HG02678 (cell line): ENCODE measurements at regions not wholly inside any gene's neighbourhood (a gene's known extent, or its start where the extent isn't known, plus 50 kb on each side); places are given as distances from the start of the nearest gene placed in this dataset.

Experiments used
- ATAC-seq: cut with Tn5 transposase; IDR thresholded peaks from one replicate; pipeline ENCODE4 v1.9.1; 2021; ENCODE audit warnings: mild to moderate bottlenecking, moderate library complexity; ENCODE audit not compliant: unreplicated experiment

DNA sequence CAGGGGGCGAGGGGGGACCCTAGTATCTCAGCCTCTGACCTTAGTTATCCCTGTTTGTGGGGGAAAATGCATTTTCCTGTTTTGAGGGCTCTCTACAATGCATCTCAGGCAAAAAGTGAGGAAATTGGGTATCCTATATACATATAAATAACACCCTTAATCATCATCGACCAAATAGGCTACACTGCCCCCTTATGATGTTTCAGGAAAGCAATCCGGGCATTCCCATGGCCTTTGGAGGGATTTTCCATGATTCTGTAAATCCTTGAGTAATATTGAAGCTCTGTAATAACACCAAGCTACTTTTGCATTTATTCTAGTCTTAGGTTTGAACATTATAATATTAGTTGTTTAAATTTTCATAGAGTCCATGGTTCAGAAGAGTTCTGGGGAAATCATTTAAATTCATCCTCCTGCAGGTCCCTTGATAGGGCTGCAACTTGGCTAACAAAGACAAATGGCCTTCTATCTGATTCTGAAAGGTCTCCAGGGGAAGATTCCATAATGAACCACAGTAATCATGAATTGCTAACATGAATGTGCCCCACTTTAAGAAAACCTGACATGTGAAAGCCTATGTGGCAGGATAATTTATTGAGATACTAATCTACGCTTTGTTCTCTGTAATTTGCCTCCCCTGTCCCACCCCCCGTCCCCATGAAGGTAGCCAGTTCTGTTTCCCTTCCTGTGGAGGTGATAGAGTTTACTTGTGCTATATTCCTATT lies 91.5 kb upstream of the SCOC start:
- ATAC-seq, result no peak

DNA sequence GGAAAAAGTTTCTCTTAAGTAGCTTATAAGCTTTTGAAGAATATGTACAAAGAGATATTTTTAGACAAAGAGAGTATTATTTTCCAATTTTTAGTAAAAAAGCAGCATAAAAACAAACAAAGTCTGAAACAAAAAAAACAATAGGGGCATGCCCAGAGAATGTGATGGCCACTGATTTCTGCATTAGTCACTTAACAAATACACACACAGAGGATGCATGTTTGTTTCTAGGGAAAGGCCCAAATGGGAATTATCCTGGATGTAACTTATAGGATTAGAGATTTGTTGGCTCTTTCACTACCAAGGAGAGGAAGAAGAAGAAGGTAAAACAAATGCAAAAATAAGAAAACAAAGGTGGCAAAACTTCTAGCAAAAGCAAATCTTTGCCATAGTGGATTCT lies 95.9 kb upstream of the SCOC start:
- ATAC-seq, result no peak

DNA sequence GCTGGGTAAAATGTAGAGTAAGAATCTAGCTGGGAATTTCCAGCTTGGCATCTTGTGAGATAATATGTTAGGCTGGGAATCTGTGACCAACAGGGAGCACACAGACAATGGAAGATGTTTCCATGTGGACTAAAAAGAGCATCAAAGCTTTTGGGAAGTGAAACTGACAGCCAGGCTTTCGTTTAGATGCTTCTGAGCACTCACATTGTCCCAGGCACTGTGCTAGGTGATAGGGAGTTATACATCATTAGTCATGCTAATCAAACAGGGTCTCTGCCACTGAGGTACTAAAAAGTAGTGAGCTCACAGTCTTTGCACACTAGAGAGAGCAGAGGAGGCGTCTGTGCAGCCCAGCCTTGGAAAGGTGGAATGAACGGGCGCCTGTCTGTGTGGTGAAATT lies 101.9 kb upstream of the SCOC start:
- ATAC-seq, result no peak

DNA sequence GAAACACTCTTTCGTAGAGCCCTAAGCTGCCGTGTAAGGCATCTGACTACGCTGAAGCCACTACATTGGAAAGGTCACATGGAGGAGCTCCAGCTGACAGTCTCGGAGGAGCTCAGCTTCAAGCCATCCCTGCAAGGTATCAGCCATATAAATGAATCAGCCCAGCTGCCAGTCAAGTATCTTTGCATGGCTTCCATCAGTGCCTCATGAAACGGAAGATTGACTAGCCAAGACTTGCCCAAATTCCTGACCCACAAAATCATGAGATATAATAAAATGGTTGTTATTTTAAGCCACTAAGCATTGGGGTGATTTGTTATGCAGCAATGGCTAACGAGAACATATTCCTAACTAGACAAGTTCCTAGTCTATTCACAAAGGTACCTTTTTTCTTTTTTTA lies 104.1 kb upstream of the SCOC start:
- ATAC-seq, result no peak

DNA sequence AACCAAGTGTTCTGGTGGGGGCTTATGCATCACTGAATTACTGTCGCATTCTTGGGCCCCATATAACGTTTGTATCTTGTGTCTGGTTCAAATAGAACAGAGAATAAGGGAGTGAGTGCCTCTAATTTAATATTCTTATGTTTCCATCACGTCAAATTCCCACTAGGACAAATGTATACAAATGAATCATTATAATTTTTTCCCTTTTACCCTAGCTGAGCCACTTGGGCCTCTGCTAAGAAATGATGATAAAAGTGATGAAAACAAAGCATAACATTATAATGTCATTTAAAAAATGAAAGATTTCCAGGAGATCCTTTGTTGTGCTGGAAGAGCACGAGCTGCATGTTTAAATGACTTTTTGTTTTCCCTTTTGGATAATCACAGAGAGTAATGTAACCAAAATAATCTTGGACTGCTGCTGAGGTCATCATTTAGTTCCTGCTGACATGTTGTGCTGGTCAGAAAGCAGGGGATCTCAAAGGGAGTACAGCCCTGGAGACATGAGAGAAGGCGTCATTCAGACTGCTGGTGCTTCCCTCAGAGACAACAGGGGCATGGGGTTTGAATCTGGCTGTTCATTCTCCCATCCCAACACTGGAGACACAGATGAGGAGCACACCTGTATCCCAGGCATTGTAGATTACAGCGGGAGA lies 105.1 kb upstream of the SCOC start:
- ATAC-seq, result no peak

DNA sequence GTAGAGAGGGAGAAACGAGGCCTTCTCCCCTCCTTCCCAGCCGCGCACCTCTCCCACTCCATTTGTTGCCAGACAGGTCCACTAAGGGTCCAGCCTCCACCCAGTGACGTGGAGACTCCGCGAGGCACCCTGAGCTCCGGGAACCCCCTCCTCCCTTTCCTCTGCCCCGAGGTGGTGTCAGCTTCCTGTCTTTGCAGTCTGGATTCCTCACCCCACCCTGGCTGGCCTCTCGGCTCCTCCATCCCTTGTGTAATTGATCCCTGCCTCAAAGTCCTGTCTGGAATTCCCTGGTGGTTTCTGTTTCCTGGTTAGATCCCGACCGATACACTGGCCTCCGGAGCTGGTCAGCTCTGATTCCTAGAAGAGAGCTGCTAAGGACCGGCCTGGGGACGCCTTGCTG lies 105.9 kb upstream of the SCOC start:
- no peak for ATAC-seq

DNA sequence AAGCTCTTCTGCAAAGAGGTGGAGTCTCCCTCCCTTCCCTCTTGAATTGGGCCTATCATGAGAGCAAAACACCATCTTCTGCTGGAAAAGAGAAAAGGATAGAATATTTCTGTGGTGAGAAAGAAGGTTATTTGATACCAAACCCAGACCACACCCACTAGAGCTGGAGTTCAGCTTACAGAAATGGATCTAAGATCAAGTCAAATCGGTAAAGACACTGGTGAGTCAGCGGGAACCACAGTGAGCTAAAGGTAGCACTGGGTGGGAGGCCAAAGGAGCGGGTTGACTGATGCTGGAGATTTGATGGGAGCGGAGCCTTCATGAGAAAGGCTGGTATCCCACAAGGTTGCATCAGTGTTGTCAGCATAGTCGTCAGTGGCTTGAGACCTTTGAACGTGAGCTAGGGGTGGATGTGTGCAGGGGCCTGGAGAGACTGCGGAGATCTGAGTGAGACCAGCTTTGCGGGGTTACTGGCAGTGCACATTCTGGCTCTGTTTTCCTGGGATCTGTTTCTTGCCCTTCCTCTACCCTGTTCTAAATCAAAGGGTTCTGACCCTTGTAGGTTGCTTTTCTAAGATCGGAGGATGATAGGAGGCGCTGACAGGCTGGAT lies 106.4 kb upstream of the SCOC start:
- ATAC-seq, result no peak

DNA sequence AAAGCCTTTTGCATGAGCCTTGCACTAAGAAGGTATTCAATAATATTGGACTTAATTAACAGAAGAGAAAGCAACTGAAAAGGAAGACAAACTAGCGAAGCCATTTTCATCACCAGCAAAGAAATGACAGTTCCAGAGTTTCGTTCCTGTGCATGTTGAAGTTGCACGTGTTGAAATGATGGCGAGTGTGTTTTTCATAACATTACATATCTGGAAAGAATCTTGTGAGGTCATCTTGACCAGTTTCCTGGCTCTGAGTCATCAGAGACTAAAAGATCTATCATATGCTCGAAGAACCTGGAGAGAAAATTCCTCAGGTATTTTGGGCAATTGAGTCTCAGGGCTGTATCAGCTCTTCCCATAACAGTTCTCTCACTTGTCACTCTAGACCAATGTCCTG lies 106.2 kb upstream of the MAML3 start:
- ATAC-seq, result no peak

DNA sequence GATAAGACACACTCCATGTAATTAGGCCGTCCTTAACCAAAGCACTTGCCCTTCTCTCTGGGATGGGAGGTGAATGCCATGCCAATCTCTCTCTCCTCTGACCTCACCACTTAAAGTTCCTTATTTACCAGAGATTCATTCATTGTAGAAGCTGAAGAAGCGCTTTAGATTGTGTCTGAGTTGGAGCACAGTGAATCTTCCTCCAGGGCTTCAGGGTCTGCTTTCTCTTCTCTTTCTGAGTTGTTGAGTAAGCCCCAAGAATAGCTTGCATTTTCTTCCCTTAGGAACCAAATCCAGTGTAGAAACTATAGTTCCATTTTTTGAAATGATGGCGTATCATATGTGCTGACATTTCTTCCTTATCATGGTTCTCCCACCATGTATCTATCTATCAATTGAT lies 104.5 kb upstream of the MAML3 start:
- ATAC-seq, result no peak

DNA sequence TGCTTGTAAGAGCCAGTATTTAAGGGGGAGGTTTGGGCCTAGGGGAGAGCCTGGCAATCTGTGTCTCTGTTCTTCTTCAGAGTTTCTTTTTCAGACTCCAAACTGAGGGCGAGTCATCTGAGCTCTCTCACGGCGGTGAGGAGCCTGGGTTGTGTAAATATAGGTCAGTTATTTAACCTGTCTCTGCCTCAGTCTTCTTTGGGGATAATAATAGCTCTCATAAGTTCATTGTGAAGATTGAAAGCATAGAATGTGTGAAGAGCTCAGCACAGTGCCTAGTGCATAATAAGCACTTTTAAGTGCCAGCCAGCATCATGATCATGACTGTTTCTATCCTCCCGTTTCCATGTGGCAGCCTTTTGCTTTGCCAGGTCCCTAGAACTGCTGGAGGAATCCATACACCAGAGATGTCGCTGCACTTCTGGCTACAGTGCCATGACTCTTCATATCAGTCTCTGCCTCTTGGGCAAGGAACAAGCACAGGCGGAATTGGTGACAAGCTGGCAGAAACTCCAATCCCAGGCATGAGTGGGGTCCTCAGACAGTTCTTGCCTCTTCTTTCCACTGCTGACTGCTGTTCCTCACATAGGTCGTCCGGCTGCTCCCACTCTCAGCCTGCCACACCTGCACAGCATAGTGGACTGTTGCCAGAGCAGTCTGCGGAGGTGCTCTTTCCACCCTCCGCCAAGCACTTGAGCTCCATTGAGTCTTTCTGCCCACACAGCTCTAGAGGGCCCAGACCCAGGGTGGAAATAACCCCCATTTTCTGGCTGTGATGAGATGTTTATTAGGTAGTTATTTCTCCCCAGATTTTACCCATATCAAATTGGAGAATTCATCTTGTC lies 103.7 kb upstream of the MAML3 start:
- ATAC-seq, result no peak

DNA sequence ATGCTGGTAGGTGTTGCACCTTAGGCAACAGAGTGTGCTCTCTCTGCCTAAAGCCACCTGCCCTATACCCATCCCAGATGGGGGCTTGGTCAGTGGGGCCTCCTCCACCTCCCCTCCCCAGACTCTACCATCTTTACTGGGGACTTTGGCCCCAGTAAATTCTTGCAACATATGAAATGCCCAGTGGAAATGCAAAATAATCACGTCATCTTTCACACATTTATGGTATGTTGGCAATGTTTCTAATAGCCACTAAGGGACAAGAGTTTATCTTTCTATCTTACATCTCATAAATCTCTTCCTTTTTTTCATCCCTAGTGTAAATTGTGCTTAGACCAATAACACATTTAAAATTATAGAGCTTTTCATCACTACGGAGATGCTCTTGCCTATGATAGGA lies 103.0 kb upstream of the MAML3 start:
- ATAC-seq, result no peak

DNA sequence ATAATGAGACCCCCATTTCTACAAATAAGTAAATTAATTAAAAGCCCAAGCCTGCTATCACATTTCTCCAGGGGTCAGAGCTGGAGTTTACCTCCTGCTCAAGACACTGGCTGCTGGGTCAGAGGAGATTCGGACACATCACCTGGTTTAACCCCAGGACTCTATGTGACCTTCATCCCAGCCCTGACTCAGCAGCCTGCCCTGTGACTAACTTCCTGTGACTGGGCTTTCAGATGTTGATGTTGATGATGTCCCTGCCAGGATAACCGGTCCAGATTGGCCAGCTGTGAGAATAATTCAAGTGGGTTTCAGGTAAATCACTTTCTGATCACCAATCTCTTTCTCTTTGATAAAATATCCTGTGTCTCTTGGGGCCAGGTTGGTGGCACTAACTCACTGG lies 102.4 kb upstream of the MAML3 start:
- ATAC-seq, result no peak

DNA sequence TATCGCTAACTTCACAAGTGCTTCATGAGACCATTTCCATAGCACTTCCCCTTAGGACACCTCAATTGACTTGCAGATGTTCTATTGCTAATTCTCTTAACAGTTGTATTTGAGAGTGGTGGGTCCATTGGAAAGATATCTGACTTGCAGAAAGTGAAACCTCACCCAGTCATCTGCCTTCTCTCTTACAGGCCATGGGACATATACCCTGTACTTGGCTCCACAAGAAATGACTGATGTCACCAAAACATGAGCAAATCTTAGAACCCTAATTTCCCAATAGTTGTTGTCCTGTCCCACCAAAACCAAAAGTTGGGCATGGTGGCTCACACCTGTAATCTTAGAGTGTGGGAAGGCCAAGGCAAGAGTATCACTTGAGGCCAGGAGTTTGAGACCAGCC lies 101.9 kb upstream of the MAML3 start:
- ATAC-seq, result no peak

DNA sequence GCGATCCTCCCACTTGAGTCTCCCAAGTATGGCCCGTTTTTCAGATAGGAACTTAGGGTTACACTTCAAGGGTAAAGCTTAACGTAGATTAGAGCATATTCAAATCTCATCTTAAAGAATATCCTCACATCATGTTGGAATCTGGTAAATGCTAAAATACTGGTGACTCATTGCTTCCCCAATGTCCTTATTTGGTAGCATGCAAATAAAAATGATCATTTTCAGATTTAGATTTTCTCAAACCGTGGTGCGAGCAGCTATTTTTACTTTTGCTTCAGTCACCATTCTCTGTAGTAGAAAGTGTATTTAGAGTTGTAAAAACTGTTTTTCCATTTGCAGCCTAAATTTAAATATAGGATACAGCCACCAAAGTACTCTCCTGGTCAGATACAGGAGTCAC lies 101.5 kb upstream of the MAML3 start:
- ATAC-seq, result no peak

DNA sequence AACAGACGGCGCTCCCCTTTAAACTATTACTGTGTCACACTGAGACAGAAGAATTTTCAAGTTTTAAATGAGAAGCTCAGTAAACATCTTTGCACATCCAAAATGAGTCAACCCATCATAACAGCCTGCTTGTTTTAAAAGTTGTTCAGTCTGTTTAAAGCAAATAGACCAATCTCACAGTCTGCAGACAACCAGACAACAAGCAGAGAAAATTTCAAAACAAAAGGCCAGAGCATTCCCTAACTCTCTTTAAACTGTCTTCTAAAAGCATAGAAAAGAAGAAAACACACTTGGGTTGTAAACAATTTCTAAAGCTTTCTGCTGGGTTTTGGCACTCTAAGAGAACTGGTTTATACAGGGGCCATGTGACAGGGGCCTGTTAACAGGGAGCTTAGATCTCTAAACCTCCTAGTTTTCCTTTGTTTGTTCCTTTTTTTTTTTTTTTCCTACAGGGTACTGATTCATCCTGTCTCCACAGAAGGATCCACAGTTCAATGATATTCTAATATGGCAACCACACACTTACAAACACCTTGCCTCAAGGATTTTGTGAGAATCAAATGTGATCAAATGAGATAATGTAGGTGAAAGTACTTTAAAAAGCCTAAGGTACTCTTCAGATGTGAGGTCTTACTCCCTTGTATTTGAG lies 100.8 kb upstream of the MAML3 start:
- no peak for ATAC-seq

DNA sequence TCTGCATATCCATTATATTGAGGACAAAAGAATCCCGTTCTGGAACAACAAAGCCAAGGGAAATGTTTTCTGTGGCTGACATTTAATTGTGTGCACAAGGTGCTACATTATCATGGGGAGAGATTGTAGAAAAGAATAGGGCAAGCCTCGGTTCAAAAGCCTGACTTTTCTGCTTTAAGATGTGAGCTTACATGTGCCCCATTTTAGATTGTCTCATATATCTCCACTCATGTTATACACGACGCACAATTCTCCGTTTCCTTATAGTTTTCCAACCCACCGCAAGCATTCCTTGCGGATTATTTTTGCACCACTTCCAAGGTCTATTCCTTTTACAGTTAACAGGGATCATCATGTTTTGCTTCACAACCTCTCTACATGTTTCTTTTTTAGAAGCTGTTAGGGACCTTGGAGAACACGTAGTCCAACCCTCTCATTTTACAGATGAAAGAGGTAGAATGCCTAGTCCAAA lies 99.6 kb upstream of the MAML3 start:
- no peak for ATAC-seq

DNA sequence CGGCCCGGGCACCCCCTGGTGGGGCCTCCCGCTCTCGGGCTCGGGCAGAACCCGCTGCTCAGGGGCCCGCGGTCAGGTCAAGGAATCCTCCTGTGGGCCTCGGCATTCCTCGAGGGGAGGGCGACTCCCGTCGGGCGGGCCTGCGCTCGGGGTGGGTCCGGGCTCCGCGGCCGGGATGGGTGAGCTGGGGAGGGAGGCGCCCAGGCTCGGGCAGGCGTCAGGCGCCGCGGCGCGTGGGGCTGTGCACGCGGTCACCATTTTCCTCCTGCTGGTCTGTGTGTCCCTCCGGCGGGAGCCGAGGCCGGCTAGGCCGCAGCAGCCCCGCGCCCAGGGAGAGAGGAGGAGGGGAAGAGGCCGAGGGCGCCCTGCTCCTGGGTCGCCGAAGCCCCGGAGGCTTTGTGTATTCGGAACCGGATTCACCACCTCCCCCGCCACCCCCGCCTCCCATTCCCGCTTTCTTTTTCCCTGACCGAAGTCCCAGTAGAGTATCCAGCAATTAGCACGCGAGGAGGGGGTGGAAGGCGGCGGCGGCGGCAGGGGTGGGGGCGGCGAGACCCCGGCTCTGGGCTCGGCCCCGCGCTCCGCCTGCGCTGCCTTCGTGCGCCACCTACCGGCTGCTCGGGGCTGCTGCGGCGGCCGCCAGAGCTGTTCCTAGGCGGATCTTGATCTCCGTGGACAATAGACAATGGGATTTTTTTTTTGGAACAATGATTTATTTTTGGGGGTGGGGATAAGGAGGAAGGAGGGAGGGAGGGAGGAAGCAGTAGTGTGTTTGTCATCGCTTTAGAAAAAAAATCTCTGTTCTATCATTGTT lies 99.0 kb upstream of the MAML3 start:
- ATAC-seq, result peak; percentile 61

DNA sequence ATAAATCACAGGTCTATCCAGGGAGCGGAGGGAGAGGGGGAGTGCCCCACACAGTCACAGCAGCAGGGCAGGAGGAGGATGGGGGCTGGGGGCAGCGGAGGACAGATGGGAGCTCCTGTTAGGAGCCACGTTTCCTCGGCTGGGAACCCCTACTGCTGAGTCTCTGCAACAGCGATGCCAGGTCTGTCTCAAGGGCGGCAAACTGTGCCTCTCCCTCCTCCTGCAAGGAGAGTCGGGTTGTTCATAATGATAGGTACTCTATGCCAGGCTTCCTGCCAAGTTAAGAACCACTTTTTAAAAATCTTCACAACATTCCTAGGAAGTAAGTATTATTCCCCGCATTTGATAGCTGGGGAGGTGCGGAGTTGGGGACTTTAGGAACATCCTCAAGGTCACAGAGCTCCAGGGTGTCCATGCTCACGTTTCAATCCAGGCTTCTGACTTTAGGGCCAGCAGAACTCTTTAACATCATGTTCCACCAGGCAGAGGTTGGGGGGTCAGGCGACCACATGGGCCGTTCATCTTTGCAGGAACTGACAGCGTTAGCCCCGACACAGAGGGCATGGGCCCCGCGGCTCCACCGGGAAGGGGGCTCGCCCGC lies 98.3 kb upstream of the MAML3 start:
- peak; percentile 17 for ATAC-seq

DNA sequence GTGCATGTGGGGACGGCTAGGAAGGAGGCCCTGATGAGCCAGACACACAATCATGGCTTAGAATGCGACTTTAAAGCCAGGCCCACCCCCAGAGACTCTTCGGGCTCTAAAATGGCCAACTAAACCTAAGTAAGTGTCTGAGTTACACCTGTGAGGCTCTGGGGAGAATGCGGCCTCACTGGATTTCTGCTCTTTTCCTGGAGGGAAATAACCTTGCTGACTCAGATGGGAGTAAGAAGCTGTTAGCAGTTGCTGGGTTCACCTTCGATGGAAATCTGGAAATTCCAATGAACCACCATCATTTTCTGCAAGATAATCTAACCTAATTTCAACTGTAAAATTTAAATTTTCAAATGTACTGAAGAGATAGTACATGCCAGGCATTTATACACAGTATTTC lies 97.6 kb upstream of the MAML3 start:
- no peak for ATAC-seq
